Stimulated activated CD8-positive, alpha-beta memory T cell treated with anti-CD3 and anti-CD28 coated beads, Interleukin-15, amount 100 ng/mL, for 48 hours (primary cell): ENCODE measurements at regions not wholly inside any gene's neighbourhood (a gene's known extent, or its start where the extent isn't known, plus 50 kb on each side); places are given as distances from the start of the nearest gene placed in this dataset.
"Not testable (repeated sequence)": the region's sequence is repeated elsewhere in the genome, so short reads cannot be mapped to it uniquely, and the experiment has no call there.

Experiments used
- DNase-seq, 2 donors: peaks; one replicate each; pipeline ENCODE4 v3.0.0-alpha.2; 2020; ENCODE audit warnings: low read depth in 2 of 2

DNA sequence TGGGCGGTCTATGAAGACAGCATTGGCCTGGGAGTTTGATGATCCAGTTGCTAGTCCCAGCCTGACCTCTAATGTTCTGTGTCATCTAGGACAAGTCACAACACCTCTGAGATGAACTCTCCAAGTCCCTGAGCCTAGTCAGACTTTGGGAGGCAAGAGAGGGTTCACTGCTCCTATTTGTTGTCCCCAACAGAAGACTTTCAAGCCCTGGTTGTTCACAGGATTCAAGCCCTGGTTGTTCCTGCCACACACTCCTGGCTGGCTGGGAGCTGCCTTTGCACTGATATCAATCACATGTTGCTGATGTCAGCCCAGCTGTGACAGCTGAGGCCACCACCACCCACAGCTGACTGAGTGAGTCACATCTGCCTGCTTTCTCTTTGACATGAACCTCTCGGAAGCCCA is 253.2 kb upstream of the RASGEF1B start:
- DNase-seq: peak; percentile 53 to 56

DNA sequence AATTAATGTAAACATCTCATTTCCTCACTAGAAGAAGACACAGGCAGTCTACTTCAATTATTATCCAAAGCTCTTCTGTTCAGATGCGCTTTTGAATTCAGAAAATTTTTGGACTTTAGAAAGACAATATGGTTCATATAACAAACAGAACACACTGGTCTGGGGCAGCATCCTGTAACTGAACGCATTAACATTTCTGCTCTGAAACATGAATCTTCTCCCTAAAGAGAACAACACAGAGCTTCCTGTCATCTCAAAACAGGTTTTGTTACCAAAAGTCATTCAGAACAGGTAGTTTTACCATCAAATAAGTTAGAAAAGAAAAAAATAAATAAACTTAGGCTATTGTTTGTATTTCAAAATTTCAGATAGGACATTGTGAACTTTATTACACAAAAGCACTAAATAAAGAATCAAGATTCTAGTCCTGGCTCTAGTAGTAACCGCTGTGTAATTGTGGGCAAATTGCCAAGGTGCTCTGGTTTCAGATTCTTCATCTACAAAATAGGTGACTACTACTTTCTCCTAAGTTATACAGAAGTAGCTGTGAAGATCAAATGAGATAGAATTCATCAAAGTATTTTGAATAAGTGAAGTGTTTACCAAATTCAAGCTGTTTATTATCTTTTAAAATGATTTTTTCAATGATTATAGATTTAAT is 252.3 kb upstream of the RASGEF1B start:
- no peak for DNase-seq

DNA sequence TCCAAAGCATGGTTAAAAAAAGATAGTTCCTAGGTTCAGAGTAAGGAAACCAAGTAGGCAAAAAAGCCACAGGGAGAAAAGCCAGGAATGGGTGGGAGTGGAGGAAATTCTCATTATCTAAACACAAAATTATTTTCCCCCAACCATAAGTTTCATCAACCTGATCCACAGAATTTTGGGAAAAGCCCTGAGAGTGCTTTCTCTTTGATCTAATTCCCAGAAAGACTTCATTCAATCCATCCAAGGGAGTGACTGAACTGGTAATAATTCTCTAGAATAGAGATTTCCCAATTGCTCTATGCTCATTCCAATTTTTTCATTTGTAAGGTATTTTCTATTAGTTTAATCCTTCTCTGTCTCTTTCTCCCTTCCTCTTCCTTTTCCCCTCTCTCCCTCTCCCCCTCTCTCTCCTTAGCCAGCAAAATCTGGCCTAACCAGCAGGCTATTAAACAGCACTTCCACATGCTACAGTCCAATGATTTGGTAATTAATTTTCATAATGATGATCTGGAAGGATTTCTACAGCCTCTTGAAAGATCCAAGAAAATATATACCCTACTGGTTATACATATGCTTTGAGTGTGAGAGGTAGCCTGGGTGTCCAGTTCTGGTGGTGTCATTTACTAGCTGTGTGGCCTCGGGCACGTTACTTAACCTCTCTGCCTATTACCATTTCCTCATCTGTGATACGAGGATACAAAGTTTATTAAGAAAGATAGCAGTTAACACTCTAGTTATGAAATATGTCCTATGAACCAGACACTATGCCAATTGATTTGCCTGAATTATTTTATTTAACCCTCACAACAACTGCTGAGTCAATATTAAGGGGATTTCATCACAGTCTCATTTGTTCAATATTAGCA is 251.5 kb upstream of the RASGEF1B start:
- DNase-seq: no peak

DNA sequence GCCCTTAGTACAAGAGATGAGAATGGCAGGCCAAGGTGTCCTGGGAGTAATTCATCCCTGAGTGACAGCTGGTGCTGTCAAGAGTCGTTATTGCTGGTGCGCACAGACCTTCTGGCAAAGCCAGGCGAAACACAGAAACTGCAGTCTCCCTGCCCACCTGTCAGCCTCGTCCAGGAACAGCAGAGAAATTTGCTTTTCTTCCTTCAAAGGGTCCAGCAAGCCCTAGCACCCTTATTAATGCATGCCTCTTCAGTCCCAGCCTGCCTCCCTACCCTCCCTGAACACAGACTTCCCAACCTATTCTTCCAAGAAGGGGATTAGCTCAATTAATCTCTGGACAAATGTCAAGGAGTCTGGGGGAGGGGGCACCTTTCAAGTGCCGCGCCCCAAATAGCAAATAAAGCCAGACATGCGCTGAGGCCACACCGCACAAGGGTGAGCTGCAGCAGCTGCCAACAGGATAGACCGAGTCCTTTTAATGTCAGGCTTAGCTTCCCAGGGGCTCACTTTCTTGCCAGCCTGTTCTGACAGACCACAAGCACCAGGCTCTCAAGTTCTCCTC is 250.7 kb upstream of the RASGEF1B start:
- DNase-seq: no peak

DNA sequence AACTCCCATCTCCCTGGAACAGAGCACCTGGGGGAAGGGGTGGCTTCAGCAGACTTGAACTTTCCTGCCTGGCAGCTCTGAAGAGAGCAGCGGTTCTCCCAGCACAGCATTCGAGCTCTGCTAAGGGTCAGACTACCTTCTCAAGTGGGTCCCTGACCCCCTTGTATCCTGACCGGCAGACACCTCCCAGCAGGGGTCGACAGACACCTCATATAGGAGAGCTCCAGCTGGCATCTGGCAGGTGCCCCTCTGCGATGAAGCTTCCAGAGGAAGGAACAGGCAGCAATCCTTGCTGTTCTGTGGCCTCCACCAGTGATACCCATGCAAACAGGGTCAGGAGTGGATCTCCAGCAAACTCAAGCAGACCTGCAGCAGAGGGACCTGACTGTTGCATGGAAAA is 244.1 kb upstream of the RASGEF1B start:
- no peak for DNase-seq

DNA sequence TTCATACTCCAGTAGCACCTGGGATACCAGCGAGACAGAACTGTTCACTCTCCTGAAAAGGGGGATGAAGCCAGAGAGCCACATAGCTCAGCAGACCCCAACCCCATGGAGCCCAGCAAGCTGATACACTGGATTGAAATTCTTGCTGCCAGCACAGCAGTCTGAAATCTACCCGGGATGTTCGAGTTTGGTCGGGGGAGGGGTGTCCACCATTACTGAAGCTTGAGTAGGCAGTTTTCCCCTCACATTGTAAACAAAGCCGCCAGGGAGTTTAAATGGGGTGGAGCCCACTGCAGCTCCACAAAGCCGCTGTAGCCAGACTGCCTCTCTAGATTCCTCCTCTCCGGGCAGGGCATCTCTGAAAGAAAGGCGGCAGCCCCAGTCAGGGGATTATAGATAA is 243.7 kb upstream of the RASGEF1B start:
- DNase-seq: not testable (repeated sequence)

DNA sequence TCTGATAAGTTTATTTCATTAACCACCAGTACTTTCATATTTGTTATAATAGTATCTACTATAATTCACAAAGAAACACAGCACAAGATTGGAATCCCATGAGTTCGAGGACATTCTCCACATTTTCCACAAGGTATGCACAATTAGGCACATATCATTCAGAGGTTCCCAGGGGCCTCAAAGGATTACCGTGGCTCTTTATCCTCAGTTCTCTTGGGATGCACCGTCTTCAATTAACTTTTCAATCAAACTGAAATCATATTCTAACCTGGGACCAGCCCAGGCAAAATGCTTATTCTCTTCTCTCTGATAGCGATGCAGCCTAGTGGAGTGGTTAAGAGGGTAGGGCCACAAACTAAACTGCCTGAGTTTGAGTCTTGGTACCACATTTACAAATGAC is 242.6 kb upstream of the RASGEF1B start:
- no peak for DNase-seq

DNA sequence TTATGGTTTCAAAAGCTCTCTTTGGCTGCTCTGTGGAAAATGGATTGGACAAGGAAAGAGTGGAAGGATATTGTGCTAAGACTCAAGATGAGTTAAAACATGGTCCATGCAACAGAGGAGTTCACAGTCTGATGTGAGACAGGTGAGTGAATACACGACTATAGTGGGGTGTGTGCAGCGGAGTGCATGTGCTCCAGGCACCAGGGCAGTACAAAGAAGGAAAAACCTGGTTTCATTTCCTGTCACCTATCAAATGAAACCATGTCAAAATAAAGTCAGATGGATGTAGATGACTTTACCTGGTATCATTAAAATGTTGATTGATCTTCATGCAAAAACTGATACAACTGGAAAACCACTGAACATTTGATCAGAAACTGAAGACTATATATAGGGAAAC is 241.0 kb upstream of the RASGEF1B start:
- DNase-seq: no peak

DNA sequence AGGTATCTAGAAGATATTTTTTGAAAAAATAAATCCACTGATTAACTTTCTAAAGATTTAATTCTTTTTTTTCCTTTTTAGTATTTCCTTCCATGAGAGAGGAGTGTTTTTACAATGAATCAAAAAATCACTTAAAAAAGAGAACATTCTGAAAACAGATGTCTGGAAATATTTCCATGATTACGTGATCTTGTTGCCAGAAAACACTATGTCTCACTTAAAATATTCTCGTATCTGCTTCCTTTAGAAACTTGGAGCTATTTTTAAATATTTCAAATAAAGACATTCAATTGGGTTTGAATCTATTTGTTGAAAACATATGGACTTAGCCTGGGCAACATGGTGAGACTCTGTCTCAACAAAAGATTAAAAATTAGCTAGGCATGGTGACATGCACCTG is 232.8 kb upstream of the RASGEF1B start:
- DNase-seq: no peak

DNA sequence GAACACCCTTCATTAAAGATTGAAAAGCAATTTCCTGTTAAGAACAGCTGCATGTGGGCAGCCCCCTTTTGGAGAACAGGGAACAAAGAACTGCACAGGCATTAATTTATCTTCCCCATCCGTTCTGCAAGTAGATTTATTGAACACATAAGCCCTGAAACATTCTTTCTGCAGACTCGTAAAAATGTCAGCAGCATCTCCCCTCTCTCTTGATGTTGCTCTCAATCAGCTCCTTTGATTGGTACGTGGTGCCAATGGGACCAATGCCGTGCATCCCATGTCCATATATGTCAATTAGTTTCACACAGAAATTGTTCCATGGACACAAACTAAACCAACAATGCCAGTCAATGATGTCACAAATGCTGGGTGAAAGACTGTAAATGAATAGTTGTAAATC is 228.5 kb upstream of the RASGEF1B start:
- no peak for DNase-seq

DNA sequence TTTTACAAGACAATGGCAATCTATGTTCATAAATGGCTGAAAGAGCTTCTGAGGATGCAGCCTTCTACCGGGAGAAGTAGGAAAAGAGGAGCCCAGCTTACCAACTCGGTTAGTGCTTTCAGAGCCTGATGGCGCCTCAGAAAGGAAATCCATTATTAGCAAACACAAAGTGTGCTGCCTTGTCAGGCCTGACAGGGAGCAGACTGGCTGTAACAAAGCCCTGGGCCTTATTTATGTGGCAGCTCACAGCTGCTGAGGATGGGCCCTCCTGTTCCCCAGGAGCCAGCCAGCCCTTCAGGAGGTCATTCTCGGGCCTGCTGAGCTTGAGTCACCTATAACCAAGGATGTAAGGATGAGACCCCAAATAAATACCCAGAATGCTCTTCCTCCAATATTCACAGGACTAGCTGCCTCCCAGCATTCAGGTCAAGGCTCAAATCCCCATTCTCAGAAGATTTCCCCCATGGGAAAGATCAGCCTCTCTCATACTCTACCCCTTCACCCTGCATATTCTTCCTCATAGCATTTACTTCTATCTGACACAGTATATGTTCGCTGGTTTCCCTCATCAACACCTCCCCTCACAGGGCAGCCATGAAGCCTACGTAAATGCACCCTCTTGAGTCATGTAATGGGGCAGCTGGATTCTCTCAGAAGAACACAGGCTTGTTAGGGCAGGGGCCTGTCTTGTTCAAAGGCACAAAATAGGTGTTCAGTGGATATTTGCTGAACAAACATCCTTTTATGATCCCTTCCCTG is 227.0 kb upstream of the RASGEF1B start:
- no peak for DNase-seq

DNA sequence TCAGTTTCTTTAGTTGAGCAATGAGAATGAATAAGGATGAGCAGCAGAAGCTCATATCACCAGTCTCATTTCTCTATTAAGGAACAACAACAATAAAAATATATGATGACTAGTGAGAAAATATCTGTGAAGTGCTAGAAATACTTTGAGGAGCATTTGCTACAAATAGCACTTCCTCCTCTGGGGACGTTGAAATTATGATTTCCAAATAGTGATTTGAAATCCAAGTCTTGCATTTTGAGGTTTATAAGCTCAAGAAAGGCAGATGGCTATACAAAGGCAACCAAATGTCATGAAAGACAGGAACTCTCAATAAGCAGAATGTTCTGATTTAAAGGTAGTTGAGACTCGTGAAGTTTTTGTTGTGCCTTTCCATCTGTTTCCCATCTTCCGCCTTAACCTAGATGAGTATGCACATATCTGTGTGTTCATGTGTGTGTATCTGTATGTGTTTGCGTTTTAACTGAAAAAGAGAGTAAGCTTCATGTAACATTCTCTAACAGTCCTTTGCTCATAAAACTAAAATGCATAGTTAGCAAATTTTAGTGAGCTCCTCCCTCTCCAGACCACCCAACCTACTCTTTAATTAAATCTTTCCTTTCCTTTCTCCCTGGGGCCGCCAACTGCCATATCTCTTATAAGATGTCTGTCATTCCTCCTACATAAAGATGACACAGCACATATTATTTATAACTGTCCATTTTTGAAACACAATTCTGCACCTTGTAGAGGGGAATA is 222.6 kb upstream of the RASGEF1B start:
- no peak for DNase-seq

DNA sequence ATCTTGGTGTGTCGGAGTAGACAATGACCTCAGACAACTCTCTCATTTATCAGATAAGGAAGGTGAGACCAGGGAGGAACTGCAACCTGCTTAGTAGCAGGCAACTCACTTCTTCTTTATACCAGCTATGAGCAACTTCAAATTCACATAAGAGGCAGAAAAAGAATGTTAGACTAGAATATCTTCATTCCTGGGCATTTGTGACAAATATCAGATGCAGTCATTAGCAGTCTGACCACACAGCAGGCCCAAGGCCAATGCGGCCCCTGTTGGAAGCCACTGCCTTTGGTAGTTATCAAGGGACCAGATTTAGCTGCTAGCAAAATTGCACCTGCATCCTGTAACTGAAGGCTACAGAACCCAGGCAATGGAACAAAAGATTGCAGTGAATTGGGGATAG is 219.2 kb upstream of the RASGEF1B start:
- DNase-seq: no peak

DNA sequence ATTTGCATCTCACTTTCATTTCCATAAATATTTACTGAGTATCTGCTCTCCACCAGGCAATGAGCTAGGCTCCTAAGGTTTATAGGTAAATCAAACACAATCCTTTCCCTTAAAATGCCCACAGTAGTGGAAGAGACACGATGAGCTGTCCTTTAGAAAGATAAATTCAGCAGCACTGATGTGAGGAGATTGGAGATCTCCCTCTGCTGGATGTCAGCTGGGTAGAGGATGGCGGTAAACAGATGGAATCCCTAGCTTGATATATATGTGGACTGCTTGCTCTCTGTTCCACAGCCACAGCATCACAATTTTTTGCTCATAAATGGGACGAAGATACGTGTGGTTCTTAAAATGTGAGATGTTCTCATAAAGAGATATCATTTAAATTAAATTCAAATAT is 216.4 kb upstream of the RASGEF1B start:
- DNase-seq: no peak

DNA sequence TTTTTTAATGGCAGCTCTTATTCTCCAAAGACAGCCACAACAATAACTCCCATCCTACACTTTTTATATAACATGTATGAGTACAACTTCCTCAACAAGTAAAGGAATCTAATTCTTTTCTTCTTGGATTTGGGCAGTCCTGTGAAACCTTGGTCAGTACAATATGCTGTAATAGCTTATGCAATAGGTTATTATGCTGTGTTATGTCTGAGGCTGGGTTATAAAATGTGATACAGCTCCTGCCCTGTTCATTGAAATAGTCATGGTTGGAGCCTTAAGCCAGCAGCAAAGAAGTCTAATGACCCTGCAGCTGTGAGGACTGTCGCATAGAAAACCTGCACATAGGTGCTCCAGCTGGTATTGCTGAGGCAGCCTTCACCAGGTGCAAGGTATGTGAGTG is 215.8 kb upstream of the RASGEF1B start:
- DNase-seq: no peak

DNA sequence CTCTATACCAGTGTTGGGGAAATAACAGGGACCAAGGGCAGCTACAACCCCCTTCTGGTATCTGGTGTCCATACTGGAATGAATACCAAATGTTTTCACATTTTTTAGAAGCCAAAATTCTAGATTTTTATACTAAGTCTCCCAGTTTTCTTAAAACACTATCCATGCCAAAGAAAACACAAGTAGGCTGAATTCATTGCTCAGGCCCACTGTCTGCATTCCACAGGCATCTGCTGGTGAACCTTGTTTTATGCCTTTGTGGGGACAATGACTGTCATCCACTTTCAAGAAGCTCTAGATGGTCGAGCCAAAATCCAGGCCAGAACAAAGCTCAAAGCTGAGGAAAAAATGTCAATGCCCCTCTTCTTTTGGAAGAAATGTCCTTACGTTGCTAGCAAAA is 213.4 kb upstream of the RASGEF1B start:
- DNase-seq: no peak

DNA sequence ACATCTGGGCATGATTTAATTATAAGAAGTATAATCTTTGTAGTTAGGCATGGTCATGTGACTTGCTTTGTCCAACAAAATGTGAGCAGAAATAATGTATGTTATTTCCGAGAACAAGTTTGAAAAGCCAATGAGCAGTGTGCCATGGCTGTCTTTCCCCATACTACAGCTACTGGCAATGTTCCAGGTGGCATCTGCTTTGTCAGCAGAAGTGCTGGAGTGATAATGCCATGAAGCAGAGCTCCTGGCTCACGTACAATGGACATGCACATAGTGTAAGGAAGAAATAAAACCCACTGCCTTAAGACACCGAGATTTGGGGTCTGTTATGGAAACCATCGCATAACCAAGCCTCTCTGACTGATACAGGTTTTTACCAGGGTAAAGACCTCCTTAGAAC is 212.6 kb upstream of the RASGEF1B start:
- no peak for DNase-seq

DNA sequence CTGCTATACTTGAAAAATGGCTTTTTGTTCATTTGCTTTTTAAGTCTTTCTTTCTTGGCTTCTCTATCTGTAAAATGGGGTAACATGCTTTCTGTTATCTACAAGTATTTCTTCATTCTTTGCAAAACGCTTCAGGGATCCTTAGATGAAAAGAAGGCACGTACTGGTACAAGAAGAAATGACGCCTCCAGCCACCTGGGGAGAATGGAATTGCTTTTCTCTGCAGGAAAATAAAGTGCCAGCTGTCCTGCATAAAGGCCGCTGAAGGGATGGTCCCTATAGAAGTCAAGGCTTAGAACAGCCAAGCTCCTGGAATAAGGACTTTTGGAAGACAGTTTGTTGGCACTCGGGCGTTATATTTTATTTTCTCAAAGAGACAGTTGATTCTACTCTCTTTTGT is 210.8 kb upstream of the RASGEF1B start:
- DNase-seq: no peak

DNA sequence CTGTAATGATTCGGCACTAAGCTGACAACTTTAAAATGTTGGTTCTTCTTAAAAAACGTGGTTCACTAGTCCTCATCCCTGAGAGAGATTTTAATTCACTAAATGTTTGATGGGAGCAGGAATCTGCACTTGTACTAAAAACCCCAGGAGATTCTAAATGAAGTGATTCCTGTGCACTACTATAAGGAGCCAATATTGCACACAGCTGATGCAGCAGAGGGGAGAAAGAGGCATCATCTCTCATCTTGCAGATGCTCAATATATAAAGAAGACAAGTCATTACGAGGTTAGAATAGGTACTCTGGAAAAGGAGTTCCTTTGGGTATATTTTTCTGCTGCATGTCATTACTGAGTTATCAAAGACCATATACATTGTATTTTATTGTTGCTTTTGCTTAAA is 207.6 kb upstream of the RASGEF1B start:
- DNase-seq: no peak

DNA sequence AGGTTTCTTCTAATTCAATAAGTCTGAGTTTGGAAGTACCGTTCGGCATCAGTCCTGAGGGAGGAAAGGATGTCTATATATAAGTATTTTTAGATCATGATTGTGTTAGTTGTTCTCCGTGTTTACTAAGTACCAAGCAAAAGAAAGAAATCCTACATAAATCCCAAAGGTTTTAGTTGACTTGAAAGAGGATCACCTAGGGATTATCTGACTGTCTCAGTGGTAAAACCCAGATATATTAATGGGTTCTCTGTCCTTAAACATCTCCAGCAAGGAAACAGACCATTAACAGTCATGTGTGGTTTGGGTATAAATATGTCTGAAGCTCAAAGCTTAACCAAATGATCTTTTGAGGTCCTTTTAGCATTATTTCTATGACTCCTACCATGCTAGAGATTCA is 207.1 kb upstream of the RASGEF1B start:
- no peak for DNase-seq

DNA sequence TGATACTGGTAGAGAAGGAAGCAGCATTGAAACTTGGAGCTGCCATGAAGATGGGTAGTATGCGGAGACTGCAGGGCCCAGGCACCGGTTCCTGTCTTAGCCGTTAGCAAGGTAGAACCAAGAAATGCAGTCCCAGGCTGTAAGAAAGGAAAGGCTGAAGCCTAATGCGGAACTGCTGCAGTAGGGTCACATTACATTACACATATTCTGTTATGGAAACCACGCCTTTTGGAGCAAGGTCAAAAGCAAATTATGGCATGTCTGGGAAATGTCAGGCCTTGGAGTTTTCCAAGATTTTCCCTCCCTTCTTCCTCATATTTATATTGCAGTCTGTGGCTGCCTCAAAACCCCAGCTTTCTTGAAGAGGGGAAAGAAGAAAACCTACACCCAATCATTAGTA is 204.8 kb upstream of the RASGEF1B start:
- DNase-seq: no peak
